HepG2 (cell line): ENCODE measurements at regions not wholly inside any gene's neighbourhood (a gene's known extent, or its start where the extent isn't known, plus 50 kb on each side); places are given as distances from the start of the nearest gene placed in this dataset.
"Not testable (repeated sequence)": the region's sequence is repeated elsewhere in the genome, so short reads cannot be mapped to it uniquely, and the experiment has no call there.

ENCODE experiments used
- RFX3 ChIP-seq: IDR thresholded peaks from 2 replicates; pipeline ENCODE4 v1.6.1; 2016; ENCODE audit warnings: missing biosample characterization, missing genetic modification reagents
- ZNF629 ChIP-seq: sonication (generic); formaldehyde crosslinking; conservative IDR thresholded peaks from 2 replicates; pipeline ENCODE4 v1.5.0; 2020; ENCODE audit warnings: missing genetic modification reagents
- TF ChIP-seq, protein P1 (sequence below): sonication (generic); formaldehyde crosslinking; IDR thresholded peaks from 2 replicates; pipeline ENCODE4 v1.4.0; 2020; ENCODE audit warnings: mild to moderate bottlenecking, missing genetic modification reagents
- TF ChIP-seq, protein P2 (sequence below): sonication (generic); formaldehyde crosslinking; IDR thresholded peaks from one replicate; pipeline ENCODE4 v1.5.1; 2020; ENCODE audit warnings: mild to moderate bottlenecking, missing genetic modification reagents; ENCODE audit errors: not compliant biosample characterization
- TF ChIP-seq, protein P3 (sequence below): sonication (generic); formaldehyde crosslinking; conservative IDR thresholded peaks from 2 replicates; pipeline ENCODE4 v1.4.0; 2020; ENCODE audit warnings: missing genetic modification reagents
- TF ChIP-seq, protein P4 (sequence below): sonication (generic); formaldehyde crosslinking; IDR thresholded peaks from 2 replicates; pipeline ENCODE4 v1.5.0; 2020; ENCODE audit warnings: mild to moderate bottlenecking, missing genetic modification reagents, moderate library complexity
- TF ChIP-seq, protein P5 (sequence below): sonication (generic); formaldehyde crosslinking; IDR thresholded peaks from 2 replicates; pipeline ENCODE4 v1.4.0; 2020; ENCODE audit warnings: missing genetic modification reagents
- TF ChIP-seq, protein P6 (sequence below): IDR thresholded peaks from 2 replicates; pipeline ENCODE4 v1.6.1; 2016; ENCODE audit warnings: mild to moderate bottlenecking

DNA sequence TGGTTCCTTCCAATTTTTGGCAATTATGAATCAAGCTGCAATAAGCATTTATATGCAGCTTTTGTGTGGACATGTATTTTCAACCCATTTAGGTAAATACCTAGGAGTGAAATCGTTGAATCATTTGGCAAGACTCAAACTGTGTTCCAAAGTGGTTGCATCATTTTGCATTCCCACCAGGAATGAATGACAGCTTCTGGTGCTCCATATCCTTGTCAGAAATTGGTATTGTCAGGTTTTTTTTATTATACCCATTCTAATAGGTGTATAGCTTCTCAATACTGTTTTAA lies 290.7 kb downstream of the CNTNAP3B start:
- TF ChIP-seq, protein P1, sequence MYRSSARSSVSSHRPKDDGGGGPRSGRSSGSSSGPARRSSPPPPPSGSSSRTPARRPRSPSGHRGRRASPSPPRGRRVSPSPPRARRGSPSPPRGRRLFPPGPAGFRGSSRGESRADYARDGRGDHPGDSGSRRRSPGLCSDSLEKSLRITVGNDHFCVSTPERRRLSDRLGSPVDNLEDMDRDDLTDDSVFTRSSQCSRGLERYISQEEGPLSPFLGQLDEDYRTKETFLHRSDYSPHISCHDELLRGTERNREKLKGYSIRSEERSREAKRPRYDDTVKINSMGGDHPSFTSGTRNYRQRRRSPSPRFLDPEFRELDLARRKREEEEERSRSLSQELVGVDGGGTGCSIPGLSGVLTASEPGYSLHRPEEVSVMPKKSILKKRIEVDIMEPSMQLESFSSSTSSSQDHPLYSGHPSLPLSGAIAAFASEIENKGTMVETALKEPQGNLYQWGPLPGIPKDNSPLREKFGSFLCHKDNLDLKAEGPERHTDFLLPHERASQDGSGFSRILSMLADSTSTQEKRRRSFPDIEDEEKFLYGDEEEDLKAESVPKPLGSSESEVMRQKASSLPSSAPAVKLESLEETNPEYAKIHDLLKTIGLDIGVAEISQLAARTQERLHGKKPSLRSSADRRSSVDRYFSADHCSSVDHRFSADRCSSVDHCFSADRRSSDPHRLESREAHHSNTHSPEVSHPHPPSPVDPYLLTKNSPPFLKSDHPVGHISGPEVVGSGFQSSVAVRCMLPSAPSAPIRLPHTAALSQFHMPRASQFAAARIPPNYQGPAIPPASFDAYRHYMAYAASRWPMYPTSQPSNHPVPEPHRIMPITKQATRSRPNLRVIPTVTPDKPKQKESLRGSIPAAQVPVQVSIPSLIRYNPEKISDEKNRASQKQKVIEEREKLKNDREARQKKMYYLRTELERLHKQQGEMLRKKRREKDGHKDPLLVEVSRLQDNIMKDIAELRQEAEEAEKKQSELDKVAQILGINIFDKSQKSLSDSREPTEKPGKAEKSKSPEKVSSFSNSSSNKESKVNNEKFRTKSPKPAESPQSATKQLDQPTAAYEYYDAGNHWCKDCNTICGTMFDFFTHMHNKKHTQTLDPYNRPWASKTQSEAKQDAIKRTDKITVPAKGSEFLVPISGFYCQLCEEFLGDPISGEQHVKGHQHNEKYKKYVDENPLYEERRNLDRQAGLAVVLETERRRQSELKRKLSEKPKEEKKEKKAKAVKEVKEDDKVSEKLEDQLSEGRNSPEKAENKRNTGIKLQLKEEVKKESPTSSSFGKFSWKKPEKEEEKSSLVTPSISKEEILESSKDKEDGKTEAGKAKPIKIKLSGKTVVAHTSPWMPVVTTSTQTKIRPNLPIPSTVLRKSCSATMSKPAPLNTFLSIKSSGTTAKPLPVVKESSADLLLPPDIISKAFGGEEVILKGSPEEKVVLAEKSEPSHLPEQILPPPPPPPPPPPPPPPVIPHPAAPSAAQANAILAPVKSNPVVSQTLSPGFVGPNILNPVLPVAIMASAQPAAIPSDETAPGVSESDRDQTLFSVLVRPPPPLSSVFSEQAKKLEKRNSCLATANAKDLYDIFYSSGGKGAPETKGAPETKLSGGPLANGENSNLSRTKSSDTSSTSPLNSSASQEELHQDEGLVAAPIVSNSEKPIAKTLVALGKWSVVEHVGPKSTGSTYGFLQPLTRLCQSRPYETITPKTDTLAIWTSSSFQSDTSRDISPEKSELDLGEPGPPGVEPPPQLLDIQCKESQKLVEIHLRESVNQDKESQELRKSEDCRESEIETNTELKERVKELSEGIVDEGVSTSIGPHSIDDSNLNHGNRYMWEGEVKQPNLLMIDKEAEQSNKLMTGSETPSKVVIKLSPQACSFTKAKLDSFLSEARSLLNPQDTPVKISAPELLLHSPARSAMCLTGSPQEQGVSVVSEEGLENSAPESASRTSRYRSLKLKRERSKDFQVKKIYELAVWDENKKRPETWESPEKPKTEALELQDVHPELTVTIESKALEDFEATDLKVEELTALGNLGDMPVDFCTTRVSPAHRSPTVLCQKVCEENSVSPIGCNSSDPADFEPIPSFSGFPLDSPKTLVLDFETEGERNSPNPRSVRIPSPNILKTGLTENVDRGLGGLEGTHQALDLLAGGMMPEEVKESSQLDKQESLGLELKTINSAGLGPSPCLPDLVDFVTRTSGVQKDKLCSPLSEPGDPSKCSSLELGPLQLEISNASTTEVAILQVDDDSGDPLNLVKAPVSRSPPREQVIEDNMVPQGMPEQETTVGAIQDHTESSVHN (CRISPR knock-in tag): not testable (repeated sequence)
- TF ChIP-seq, protein P2, sequence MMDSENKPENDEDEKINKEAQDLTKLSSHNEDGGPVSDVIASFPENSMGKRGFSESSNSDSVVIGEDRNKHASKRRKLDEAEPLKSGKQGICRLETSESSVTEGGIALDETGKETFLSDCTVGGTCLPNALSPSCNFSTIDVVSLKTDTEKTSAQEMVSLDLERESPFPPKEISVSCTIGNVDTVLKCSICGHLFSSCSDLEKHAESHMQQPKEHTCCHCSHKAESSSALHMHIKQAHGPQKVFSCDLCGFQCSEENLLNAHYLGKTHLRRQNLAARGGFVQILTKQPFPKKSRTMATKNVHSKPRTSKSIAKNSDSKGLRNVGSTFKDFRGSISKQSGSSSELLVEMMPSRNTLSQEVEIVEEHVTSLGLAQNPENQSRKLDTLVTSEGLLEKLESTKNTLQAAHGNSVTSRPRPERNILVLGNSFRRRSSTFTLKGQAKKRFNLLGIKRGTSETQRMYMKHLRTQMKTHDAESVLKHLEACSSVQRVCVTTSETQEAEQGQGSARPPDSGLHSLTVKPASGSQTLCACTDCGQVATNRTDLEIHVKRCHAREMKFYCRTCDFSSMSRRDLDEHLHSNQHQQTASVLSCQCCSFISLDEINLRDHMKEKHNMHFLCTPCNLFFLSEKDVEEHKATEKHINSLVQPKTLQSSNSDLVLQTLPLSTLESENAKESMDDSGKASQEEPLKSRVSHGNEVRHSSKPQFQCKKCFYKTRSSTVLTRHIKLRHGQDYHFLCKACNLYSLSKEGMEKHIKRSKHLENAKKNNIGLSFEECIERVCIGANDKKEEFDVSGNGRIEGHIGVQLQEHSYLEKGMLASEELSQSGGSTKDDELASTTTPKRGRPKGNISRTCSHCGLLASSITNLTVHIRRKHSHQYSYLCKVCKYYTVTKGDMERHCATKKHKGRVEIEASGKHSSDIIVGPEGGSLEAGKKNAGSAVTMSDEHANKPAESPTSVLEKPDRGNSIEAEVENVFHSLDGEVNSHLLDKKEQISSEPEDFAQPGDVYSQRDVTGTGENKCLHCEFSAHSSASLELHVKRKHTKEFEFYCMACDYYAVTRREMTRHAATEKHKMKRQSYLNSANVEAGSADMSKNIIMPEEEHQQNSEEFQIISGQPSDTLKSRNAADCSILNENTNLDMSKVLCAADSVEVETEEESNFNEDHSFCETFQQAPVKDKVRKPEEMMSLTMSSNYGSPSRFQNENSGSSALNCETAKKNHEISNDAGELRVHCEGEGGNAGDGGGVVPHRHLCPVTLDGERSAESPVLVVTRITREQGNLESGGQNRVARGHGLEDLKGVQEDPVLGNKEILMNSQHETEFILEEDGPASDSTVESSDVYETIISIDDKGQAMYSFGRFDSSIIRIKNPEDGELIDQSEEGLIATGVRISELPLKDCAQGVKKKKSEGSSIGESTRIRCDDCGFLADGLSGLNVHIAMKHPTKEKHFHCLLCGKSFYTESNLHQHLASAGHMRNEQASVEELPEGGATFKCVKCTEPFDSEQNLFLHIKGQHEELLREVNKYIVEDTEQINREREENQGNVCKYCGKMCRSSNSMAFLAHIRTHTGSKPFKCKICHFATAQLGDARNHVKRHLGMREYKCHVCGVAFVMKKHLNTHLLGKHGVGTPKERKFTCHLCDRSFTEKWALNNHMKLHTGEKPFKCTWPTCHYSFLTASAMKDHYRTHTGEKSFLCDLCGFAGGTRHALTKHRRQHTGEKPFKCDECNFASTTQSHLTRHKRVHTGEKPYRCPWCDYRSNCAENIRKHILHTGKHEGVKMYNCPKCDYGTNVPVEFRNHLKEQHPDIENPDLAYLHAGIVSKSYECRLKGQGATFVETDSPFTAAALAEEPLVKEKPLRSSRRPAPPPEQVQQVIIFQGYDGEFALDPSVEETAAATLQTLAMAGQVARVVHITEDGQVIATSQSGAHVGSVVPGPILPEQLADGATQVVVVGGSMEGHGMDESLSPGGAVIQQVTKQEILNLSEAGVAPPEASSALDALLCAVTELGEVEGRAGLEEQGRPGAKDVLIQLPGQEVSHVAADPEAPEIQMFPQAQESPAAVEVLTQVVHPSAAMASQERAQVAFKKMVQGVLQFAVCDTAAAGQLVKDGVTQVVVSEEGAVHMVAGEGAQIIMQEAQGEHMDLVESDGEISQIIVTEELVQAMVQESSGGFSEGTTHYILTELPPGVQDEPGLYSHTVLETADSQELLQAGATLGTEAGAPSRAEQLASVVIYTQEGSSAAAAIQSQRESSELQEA (CRISPR knock-in tag): not testable (repeated sequence)
- TF ChIP-seq, protein P3, sequence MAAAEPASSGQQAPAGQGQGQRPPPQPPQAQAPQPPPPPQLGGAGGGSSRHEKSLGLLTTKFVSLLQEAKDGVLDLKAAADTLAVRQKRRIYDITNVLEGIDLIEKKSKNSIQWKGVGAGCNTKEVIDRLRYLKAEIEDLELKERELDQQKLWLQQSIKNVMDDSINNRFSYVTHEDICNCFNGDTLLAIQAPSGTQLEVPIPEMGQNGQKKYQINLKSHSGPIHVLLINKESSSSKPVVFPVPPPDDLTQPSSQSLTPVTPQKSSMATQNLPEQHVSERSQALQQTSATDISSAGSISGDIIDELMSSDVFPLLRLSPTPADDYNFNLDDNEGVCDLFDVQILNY (CRISPR knock-in tag): not testable (repeated sequence)
- TF ChIP-seq ZNF629, RFX3 (CRISPR knock-in tag): not testable (repeated sequence)
- TF ChIP-seq, protein P4, sequence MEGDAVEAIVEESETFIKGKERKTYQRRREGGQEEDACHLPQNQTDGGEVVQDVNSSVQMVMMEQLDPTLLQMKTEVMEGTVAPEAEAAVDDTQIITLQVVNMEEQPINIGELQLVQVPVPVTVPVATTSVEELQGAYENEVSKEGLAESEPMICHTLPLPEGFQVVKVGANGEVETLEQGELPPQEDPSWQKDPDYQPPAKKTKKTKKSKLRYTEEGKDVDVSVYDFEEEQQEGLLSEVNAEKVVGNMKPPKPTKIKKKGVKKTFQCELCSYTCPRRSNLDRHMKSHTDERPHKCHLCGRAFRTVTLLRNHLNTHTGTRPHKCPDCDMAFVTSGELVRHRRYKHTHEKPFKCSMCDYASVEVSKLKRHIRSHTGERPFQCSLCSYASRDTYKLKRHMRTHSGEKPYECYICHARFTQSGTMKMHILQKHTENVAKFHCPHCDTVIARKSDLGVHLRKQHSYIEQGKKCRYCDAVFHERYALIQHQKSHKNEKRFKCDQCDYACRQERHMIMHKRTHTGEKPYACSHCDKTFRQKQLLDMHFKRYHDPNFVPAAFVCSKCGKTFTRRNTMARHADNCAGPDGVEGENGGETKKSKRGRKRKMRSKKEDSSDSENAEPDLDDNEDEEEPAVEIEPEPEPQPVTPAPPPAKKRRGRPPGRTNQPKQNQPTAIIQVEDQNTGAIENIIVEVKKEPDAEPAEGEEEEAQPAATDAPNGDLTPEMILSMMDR (CRISPR knock-in tag): not testable (repeated sequence)
- TF ChIP-seq, protein P5, sequence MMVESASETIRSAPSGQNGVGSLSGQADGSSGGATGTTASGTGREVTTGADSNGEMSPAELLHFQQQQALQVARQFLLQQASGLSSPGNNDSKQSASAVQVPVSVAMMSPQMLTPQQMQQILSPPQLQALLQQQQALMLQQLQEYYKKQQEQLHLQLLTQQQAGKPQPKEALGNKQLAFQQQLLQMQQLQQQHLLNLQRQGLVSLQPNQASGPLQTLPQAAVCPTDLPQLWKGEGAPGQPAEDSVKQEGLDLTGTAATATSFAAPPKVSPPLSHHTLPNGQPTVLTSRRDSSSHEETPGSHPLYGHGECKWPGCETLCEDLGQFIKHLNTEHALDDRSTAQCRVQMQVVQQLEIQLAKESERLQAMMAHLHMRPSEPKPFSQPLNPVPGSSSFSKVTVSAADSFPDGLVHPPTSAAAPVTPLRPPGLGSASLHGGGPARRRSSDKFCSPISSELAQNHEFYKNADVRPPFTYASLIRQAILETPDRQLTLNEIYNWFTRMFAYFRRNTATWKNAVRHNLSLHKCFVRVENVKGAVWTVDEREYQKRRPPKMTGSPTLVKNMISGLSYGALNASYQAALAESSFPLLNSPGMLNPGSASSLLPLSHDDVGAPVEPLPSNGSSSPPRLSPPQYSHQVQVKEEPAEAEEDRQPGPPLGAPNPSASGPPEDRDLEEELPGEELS (CRISPR knock-in tag): not testable (repeated sequence)
- TF ChIP-seq, protein P6, sequence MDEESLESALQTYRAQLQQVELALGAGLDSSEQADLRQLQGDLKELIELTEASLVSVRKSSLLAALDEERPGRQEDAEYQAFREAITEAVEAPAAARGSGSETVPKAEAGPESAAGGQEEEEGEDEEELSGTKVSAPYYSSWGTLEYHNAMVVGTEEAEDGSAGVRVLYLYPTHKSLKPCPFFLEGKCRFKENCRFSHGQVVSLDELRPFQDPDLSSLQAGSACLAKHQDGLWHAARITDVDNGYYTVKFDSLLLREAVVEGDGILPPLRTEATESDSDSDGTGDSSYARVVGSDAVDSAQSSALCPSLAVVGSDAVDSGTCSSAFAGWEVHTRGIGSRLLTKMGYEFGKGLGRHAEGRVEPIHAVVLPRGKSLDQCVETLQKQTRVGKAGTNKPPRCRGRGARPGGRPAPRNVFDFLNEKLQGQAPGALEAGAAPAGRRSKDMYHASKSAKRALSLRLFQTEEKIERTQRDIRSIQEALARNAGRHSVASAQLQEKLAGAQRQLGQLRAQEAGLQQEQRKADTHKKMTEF (CRISPR knock-in tag): not testable (repeated sequence)
